ENCODE measurements at regions not wholly inside any gene's neighbourhood (a gene's known extent, or its start where the extent isn't known, plus 50 kb on each side); places are given as distances from the start of the nearest gene placed in this dataset.

DNA sequence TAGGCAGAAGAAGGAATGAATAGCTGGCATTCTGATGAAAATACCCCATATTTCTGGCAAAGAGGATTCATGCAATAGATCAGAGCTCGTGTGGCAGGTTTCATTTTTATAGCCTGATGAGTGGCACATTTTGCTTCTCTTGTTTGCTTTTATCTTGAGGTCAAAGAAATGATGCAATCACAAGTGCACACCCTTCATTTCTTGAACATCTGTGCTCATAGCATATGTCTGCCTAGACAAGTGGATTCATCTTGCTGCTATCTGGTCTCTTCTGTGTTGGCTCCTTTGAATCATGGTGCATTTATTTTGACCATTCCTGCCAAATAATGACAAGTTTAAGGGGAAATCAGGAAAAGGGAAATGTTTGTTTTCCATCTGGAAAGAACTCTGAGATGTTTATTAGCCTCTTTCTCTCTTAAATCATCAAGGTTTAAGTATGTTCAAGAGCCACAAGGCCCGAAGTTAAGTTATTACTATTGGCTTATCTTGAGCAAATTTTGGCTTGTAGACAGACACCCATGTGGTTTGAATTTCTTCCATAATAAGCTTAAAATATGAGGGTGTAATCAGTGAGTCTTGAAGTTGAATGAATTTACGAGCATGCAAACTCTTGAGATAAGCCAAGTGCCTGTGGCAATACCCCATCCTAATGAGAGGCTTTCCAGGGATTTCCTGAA is 59.3 kb upstream of the HS3ST1 start (continued):
- TF ChIP-seq, protein P1, sequence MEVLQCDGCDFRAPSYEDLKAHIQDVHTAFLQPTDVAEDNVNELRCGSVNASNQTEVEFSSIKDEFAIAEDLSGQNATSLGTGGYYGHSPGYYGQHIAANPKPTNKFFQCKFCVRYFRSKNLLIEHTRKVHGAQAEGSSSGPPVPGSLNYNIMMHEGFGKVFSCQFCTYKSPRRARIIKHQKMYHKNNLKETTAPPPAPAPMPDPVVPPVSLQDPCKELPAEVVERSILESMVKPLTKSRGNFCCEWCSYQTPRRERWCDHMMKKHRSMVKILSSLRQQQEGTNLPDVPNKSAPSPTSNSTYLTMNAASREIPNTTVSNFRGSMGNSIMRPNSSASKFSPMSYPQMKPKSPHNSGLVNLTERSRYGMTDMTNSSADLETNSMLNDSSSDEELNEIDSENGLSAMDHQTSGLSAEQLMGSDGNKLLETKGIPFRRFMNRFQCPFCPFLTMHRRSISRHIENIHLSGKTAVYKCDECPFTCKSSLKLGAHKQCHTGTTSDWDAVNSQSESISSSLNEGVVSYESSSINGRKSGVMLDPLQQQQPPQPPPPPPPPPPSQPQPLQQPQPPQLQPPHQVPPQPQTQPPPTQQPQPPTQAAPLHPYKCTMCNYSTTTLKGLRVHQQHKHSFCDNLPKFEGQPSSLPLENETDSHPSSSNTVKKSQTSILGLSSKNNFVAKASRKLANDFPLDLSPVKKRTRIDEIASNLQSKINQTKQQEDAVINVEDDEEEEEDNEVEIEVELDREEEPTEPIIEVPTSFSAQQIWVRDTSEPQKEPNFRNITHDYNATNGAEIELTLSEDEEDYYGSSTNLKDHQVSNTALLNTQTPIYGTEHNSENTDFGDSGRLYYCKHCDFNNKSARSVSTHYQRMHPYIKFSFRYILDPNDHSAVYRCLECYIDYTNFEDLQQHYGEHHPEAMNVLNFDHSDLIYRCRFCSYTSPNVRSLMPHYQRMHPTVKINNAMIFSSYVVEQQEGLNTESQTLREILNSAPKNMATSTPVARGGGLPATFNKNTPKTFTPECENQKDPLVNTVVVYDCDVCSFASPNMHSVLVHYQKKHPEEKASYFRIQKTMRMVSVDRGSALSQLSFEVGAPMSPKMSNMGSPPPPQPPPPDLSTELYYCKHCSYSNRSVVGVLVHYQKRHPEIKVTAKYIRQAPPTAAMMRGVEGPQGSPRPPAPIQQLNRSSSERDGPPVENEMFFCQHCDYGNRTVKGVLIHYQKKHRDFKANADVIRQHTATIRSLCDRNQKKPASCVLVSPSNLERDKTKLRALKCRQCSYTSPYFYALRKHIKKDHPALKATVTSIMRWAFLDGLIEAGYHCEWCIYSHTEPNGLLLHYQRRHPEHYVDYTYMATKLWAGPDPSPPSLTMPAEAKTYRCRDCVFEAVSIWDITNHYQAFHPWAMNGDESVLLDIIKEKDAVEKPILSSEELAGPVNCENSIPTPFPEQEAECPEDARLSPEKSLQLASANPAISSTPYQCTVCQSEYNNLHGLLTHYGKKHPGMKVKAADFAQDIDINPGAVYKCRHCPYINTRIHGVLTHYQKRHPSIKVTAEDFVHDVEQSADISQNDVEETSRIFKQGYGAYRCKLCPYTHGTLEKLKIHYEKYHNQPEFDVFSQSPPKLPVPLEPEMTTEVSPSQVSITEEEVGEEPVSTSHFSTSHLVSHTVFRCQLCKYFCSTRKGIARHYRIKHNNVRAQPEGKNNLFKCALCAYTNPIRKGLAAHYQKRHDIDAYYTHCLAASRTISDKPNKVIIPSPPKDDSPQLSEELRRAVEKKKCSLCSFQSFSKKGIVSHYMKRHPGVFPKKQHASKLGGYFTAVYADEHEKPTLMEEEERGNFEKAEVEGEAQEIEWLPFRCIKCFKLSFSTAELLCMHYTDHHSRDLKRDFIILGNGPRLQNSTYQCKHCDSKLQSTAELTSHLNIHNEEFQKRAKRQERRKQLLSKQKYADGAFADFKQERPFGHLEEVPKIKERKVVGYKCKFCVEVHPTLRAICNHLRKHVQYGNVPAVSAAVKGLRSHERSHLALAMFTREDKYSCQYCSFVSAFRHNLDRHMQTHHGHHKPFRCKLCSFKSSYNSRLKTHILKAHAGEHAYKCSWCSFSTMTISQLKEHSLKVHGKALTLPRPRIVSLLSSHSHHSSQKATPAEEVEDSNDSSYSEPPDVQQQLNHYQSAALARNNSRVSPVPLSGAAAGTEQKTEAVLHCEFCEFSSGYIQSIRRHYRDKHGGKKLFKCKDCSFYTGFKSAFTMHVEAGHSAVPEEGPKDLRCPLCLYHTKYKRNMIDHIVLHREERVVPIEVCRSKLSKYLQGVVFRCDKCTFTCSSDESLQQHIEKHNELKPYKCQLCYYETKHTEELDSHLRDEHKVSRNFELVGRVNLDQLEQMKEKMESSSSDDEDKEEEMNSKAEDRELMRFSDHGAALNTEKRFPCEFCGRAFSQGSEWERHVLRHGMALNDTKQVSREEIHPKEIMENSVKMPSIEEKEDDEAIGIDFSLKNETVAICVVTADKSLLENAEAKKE (CRISPR knock-in tag; IDR thresholded peaks at IDR 0.05) = no peak
- TF ChIP-seq ZNF331 (CRISPR knock-in tag; IDR thresholded peaks at IDR 0.05; ENCODE audit: low read depth) (no peak), ZNF114 (CRISPR knock-in tag; IDR thresholded peaks at IDR 0.05) (no peak), EZH2 (IDR thresholded peaks at IDR 0.05; ENCODE audit: low read depth, unreplicated experiment) (no peak)
- TF ChIP-seq, protein P2, sequence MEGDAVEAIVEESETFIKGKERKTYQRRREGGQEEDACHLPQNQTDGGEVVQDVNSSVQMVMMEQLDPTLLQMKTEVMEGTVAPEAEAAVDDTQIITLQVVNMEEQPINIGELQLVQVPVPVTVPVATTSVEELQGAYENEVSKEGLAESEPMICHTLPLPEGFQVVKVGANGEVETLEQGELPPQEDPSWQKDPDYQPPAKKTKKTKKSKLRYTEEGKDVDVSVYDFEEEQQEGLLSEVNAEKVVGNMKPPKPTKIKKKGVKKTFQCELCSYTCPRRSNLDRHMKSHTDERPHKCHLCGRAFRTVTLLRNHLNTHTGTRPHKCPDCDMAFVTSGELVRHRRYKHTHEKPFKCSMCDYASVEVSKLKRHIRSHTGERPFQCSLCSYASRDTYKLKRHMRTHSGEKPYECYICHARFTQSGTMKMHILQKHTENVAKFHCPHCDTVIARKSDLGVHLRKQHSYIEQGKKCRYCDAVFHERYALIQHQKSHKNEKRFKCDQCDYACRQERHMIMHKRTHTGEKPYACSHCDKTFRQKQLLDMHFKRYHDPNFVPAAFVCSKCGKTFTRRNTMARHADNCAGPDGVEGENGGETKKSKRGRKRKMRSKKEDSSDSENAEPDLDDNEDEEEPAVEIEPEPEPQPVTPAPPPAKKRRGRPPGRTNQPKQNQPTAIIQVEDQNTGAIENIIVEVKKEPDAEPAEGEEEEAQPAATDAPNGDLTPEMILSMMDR (conservative IDR thresholded peaks at IDR 0.05; ENCODE audit: low read depth in 2 of 2) = no peak
- TF ChIP-seq, protein P3, sequence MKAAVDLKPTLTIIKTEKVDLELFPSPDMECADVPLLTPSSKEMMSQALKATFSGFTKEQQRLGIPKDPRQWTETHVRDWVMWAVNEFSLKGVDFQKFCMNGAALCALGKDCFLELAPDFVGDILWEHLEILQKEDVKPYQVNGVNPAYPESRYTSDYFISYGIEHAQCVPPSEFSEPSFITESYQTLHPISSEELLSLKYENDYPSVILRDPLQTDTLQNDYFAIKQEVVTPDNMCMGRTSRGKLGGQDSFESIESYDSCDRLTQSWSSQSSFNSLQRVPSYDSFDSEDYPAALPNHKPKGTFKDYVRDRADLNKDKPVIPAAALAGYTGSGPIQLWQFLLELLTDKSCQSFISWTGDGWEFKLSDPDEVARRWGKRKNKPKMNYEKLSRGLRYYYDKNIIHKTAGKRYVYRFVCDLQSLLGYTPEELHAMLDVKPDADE (IDR thresholded peaks at IDR 0.05) = no peak
